GM19240 (cell line): ENCODE measurements at regions not wholly inside any gene's neighbourhood (a gene's known extent, or its start where the extent isn't known, plus 50 kb on each side); places are given as distances from the start of the nearest gene placed in this dataset.
"Not testable (repeated sequence)": the region's sequence is repeated elsewhere in the genome, so short reads cannot be mapped to it uniquely, and the experiment has no call there.

Experiments
- DNase-seq: peaks from one replicate; pipeline ENCODE4 v3.0.0; 2011; ENCODE audit warnings: low spot score; ENCODE audit not compliant: insufficient read length

GRCh38 chr16:13336907-13337881 lies 435.8 kb downstream of the SHISA9 start:
- DNase-seq, result not testable (repeated sequence)

GRCh38 chr16:13338044-13338443 lies 436.6 kb downstream of the SHISA9 start:
- DNase-seq, result no peak

- DNase-seq, result no peak
These were observed 441.3 kb downstream of the SHISA9 start for GRCh38 chr16:13342675-13343074.

- no peak for DNase-seq
These were observed 442.6 kb downstream of the SHISA9 start for GRCh38 chr16:13344001-13344400.

GRCh38 chr16:13348416-13348815 lies 447.0 kb downstream of the SHISA9 start:
- no peak for DNase-seq

- no peak for DNase-seq
These were observed 448.6 kb downstream of the SHISA9 start for GRCh38 chr16:13350000-13350399.

GRCh38 chr16:13351181-13351580 lies 449.8 kb downstream of the SHISA9 start:
- DNase-seq, result no peak

GRCh38 chr16:13351601-13352217 lies 450.3 kb downstream of the SHISA9 start:
- DNase-seq, result no peak

- DNase-seq, result not testable (repeated sequence)
These were observed 451.4 kb downstream of the SHISA9 start for GRCh38 chr16:13352796-13353195.

GRCh38 chr16:13357842-13358241 lies 456.4 kb downstream of the SHISA9 start:
- not testable (repeated sequence) for DNase-seq

GRCh38 chr16:13359835-13360234 lies 458.4 kb downstream of the SHISA9 start:
- no peak for DNase-seq

GRCh38 chr16:13372421-13372820 lies 471.0 kb downstream of the SHISA9 start:
- DNase-seq, result no peak

- DNase-seq, result no peak
These were observed 474.8 kb downstream of the SHISA9 start for GRCh38 chr16:13376174-13376573.

- no peak for DNase-seq
These were observed 475.7 kb downstream of the SHISA9 start for GRCh38 chr16:13377143-13377542.

GRCh38 chr16:13378151-13378550 lies 476.8 kb downstream of the SHISA9 start:
- no peak for DNase-seq

- no peak for DNase-seq
These were observed 477.9 kb downstream of the SHISA9 start for GRCh38 chr16:13379266-13379665.

GRCh38 chr16:13385156-13386040 lies 484.0 kb downstream of the SHISA9 start:
- not testable (repeated sequence) for DNase-seq

GRCh38 chr16:13390093-13390985 lies 488.9 kb downstream of the SHISA9 start:
- peak; percentile 11 for DNase-seq

GRCh38 chr16:13390986-13391305 lies 489.5 kb downstream of the SHISA9 start:
- DNase-seq, result no peak

GRCh38 chr16:13391337-13391736 lies 489.9 kb downstream of the SHISA9 start:
- DNase-seq, result no peak

- DNase-seq, result no peak
These were observed 490.9 kb downstream of the SHISA9 start for GRCh38 chr16:13392341-13392740.
